GM23338 (cell line): ENCODE measurements at regions not wholly inside any gene's neighbourhood (a gene's known extent, or its start where the extent isn't known, plus 50 kb on each side); places are given as distances from the start of the nearest gene placed in this dataset. TPM values are rescaled to one million over a fixed set of nuclear protein-coding genes. Genes with fewer than 3 reads are reported as not detected.

ENCODE experiments used
- CREB1 ChIP-seq: fragments of 250-450 bp; sonication (Bioruptor Pico); IDR thresholded peaks from 2 replicates; pipeline ENCODE4 v1.5.0; 2020; ENCODE audit warnings: low read depth, mild to moderate bottlenecking, moderate library complexity
- small RNA-seq: library from RNA; depleted of rRNA; stranded (forward); fragments of <200 nt; gene quantifications from one replicate; pipeline ENCODE3, GENCODE V24; 2014; ENCODE audit warnings: low replicate concordance

- no peak for TF ChIP-seq CREB1 (CRISPR knock-in tag)
Observed at GRCh38 chrX:144388738-144389137, 504.9 kb downstream of the UBE2NL start (continued).

Small RNA genes lying in the stretch of these regions (small RNA-seq; reads per million reads assigned to genes)
- not detected for gene AC234064.1
